Duodenal mucosa (tissue), 2 donors: ENCODE measurements at regions not wholly inside any gene's neighbourhood (a gene's known extent, or its start where the extent isn't known, plus 50 kb on each side); places are given as distances from the start of the nearest gene placed in this dataset.

ENCODE experiments used
- H3K27ac ChIP-seq: one replicate; pipeline ENCODE4 v1.7.0; 2013; ENCODE audit warnings: low read depth, low read length
- H3K27me3 ChIP-seq, 2 donors: one replicate each; pipeline ENCODE4 v1.7.0; 2013; ENCODE audit warnings: low read length in 2 of 2, control low read depth in 1 of 2; ENCODE audit not compliant: insufficient read depth in 2 of 2, control insufficient read depth in 1 of 2
- H3K36me3 ChIP-seq, 2 donors: one replicate each; pipeline ENCODE4 v1.7.0; 2013; ENCODE audit warnings: low read length in 2 of 2, control low read depth in 1 of 2; ENCODE audit not compliant: insufficient read depth in 2 of 2, control insufficient read depth in 1 of 2
- H3K4me1 ChIP-seq, 2 donors: one replicate each; pipeline ENCODE4 v1.7.0; 2013; ENCODE audit warnings: low read length in 2 of 2, control low read depth in 1 of 2; ENCODE audit not compliant: insufficient read depth in 2 of 2, control insufficient read depth in 1 of 2
- H3K4me3 ChIP-seq, 2 donors: one replicate each; pipeline ENCODE4 v1.7.0; 2013; ENCODE audit warnings: low read length in 2 of 2, low read depth in 1 of 2
- H3K9ac ChIP-seq, 2 donors: one replicate each; pipeline ENCODE4 v1.7.0; 2013; ENCODE audit warnings: low read length in 2 of 2, low read depth in 1 of 2
- H3K9me3 ChIP-seq, 2 donors: one replicate each; pipeline ENCODE4 v1.7.0; 2013; ENCODE audit warnings: low read length in 2 of 2, control low read depth in 1 of 2; ENCODE audit not compliant: control insufficient read depth in 1 of 2

DNA sequence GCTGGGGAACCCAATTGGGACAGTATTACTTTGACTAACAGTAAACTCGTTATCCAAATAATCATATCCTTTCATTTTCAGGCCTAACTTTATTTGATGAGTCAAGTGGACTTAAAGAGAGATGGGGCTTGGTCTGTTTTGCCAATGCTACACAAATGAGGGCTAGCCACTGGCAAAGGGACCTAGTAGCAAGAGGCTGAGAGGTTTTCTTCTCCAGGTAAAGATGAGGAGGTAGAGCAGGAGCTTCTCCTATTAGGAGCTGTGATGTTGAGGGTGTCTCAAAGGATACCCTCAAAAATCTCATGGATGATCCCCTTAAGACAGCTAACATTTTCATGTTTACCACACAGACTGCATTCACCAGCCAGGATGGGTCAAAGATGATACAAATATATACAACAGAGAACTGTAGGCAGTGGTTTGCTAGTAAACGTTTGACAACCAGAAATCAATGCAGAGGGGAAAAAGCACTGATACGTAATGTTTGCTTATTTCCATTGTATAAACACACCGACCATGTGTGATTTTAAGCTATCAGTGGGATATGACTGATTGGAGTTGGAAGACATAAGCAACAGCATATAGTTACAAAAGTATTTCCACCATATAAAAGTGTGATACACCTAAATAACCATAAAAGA, 153.3 kb downstream of the IBTK start:
- no peak overlapping the region for H3K27ac ChIP-seq
- H3K4me3 ChIP-seq, result no peak overlapping the region
- H3K9me3 ChIP-seq, result no peaks in the 10 kb centered on the region
- H3K9ac ChIP-seq, result no peak overlapping the region
- H3K4me1 ChIP-seq, result no peaks in the 10 kb centered on the region
- no peaks in the 10 kb centered on the region for H3K36me3 ChIP-seq
- H3K27me3 ChIP-seq, result no peaks in the 10 kb centered on the region

DNA sequence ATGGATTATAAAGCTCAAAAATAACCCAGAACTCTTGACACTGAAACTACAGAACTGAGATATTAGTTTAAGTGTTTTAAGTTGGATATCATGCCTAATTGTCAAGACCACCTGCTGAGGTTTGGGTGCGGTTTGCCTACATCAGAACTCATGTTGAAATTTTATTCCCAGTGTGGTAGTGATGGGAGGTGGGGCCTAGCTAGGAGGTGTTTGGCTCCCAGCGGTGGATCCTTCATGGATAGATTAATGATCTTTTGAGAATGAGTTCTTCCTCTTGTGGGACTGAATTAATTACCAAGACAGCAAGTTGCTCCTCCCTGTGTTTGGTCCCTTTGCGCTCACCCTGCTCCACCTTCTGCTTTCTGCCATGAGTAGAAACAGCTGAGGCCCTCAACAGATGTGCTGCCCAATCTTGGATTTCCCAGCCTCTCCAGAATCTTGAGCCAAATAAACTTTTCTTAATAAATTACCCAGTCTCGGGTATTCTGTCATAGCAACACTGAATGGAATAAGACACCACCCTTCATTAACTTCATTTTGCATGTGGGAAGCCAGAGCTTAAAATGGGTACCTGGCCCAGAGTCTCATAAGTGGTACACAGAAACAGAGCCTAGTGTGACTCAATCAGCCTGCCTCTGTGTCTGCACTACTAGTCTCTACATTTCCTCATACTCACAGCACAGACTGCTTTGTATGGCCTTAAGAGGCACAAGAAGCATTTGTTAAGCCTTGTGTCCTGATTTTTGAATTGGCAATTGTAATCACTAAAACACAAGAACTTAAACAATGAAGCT, 158.4 kb downstream of the IBTK start:
- Histone ChIP-seq H3K4me1 (no peaks in the 10 kb centered on the region), H3K9ac (no peak overlapping the region), H3K27me3 (no peaks in the 10 kb centered on the region), H3K9me3 (no peaks in the 10 kb centered on the region), H3K27ac (no peak overlapping the region), H3K4me3 (no peak overlapping the region), H3K36me3 (no peaks in the 10 kb centered on the region)

- Histone ChIP-seq H3K9ac (no peak overlapping the region), H3K4me1 (no peaks in the 10 kb centered on the region), H3K4me3 (no peak overlapping the region), H3K27ac (no peak overlapping the region), H3K27me3 (no peaks in the 10 kb centered on the region), H3K9me3 (no peaks in the 10 kb centered on the region), H3K36me3 (no peaks in the 10 kb centered on the region)
These were observed 160.6 kb downstream of the IBTK start for GRCh38 chr6:82086944-82087343.

DNA sequence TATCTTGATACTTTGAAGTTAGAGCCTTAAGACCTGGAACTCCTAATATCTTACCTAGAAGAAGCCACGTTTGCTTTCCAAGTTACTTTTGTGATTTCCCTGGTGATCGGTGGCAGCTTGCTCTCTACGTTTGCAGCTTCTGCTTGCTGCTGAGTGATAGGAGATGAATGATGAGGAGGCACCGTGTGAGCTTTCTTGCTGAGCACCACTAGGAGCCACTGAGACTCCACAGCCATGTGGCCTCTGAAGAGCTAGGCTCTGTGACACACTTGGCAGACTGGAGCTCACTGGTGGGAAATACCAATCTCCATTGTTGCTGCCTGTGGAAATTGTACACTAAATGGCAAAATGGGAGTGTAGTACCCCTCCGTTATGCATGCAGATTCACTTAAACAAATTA, 161.8 kb downstream of the IBTK start:
- Histone ChIP-seq H3K9me3 (no peaks in the 10 kb centered on the region), H3K36me3 (no peaks in the 10 kb centered on the region), H3K9ac (no peak overlapping the region), H3K27me3 (no peaks in the 10 kb centered on the region), H3K4me3 (no peak overlapping the region), H3K27ac (no peak overlapping the region), H3K4me1 (no peaks in the 10 kb centered on the region)

DNA sequence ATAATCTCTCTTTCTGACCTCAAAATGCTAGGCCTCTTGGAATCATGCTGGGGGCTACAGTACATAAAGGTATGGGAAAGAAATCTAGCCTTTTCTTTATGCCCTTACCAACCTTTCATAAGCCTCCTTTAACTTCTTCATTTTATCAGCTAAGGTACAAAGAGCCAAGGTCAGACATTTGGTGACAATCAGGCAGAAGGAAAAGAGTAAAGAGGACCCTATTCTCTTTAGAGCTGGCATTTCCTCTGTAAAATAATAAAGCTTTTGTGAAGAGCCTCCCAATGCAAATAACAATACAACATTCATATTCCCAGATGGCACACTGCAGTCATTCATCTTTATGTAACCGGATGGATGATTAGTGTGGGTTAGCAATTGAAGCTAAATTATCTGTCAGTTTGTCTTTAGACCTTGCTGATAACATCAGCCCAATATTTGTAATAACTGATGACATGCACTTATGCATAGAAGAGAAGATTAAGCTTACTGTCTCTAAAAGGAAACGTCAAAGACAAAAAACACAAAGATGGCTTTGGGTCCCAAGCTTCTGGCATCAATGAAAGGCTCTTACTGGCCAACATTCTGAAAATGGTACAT, 163.1 kb downstream of the IBTK start:
- no peaks in the 10 kb centered on the region for H3K9me3 ChIP-seq
- H3K4me1 ChIP-seq, result no peaks in the 10 kb centered on the region
- no peaks in the 10 kb centered on the region for H3K36me3 ChIP-seq
- H3K9ac ChIP-seq, result no peak overlapping the region
- no peaks in the 10 kb centered on the region for H3K27me3 ChIP-seq
- no peak overlapping the region for H3K4me3 ChIP-seq
- no peak overlapping the region for H3K27ac ChIP-seq

- no peak overlapping the region for H3K9ac ChIP-seq
- H3K4me1 ChIP-seq, result no peaks in the 10 kb centered on the region
- no peaks in the 10 kb centered on the region for H3K27me3 ChIP-seq
- H3K9me3 ChIP-seq, result no peaks in the 10 kb centered on the region
- H3K36me3 ChIP-seq, result no peaks in the 10 kb centered on the region
- no peak overlapping the region for H3K4me3 ChIP-seq
- no peak overlapping the region for H3K27ac ChIP-seq
These were observed 163.9 kb downstream of the IBTK start for GRCh38 chr6:82083646-82084045.

GRCh38 chr6:82080767-82081166, 166.8 kb downstream of the IBTK start:
- Histone ChIP-seq H3K27ac (no peak overlapping the region), H3K36me3 (no peaks in the 10 kb centered on the region), H3K4me1 (no peaks in the 10 kb centered on the region), H3K9me3 (no peaks in the 10 kb centered on the region), H3K4me3 (no peak overlapping the region), H3K9ac (no peak overlapping the region), H3K27me3 (no peaks in the 10 kb centered on the region)

DNA sequence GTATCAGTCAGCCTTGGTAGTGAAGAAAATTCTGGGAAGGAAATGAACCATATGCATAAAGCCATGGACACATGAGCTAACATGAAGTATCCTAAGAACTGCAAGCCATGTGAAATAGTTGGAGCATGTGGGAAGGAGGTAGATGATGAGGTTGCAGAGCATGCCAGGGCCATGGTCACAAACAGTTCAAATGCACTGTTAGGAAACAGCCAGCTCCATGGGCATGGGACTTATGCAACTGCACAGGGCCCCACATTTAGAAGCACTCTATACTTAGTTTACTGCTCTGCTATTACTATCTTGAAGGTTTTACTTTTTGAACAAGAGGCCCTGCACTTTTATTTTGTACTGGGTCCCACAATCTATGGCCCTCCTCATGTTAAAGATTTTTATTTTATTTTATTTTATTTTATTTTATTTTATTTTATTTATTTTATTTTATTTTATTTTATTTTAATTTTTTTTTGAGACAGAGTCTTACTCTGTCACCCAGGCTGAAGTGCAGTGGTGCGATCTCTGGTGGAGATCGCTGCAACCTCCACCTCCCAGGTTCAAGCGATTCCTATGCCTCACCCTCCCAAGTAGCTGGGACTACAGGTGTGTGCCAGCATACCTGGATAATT, 169.1 kb downstream of the IBTK start:
- H3K27ac ChIP-seq, result no peak overlapping the region

DNA sequence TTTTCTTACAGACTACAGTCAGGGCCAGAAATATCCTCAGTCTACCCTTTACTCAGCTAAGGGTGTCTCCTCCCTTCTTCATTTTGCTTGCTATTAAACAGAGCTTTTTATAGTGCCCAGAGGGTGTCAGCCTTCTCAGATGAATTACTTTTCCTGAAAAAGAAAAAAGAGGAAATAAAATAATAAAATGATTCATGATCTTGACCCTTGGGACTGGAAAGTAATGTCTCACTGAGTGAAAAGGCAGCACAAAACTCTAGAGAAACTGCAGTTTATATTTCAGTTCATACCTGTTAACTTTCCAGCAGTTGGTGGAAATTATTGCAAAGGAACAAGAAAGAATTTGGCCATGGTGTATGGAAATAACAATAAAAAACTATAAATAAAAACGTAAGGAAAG, 170.6 kb downstream of the IBTK start:
- no peaks in the 10 kb centered on the region for H3K36me3 ChIP-seq
- H3K4me1 ChIP-seq, result no peaks in the 10 kb centered on the region
- no peak overlapping the region for H3K27ac ChIP-seq
- no peaks in the 10 kb centered on the region for H3K9me3 ChIP-seq
- H3K9ac ChIP-seq, result no peak overlapping the region
- no peak overlapping the region for H3K4me3 ChIP-seq
- no peaks in the 10 kb centered on the region for H3K27me3 ChIP-seq

More for the DNA sequence above, 169.1 kb downstream of the IBTK start:
- Histone ChIP-seq H3K9me3 (no peaks in the 10 kb centered on the region), H3K4me3 (no peak overlapping the region), H3K4me1 (no peaks in the 10 kb centered on the region), H3K9ac (no peak overlapping the region), H3K36me3 (no peaks in the 10 kb centered on the region), H3K27me3 (no peaks in the 10 kb centered on the region)

GRCh38 chr6:82074556-82074955, 173.0 kb downstream of the IBTK start:
- H3K36me3 ChIP-seq, result no peaks in the 10 kb centered on the region
- no peaks in the 10 kb centered on the region for H3K9me3 ChIP-seq
- no peak overlapping the region for H3K27ac ChIP-seq
- H3K4me3 ChIP-seq, result no peak overlapping the region
- H3K4me1 ChIP-seq, result no peaks in the 10 kb centered on the region
- H3K27me3 ChIP-seq, result no peaks in the 10 kb centered on the region
- H3K9ac ChIP-seq, result no peak overlapping the region
